HAP-1 (cell line): ENCODE measurements at regions not wholly inside any gene's neighbourhood (a gene's known extent, or its start where the extent isn't known, plus 50 kb on each side); places are given as distances from the start of the nearest gene placed in this dataset.
"Not testable (repeated sequence)": the region's sequence is repeated elsewhere in the genome, so short reads cannot be mapped to it uniquely, and the experiment has no call there.

ENCODE experiments used
- DNase-seq, 2 experiments: peaks; one replicate each; pipeline ENCODE4 v3.0.0-alpha.2; 2016 to 2020; ENCODE audit warnings: low spot score in 2 of 2
- H3K27me3 ChIP-seq: fragments of 250-450 bp; sonication (Bioruptor Pico); 2 replicates; pipeline ENCODE4 v1.5.1; 2020; ENCODE audit warnings: low read depth, mild to moderate bottlenecking, moderate library complexity
- H3K36me3 ChIP-seq: fragments of 250-450 bp; sonication (Bioruptor Pico); replicated peaks from 2 replicates; pipeline ENCODE4 v1.5.1; 2020; ENCODE audit warnings: mild to moderate bottlenecking
- H3K4me1 ChIP-seq: fragments of 250-450 bp; sonication (Bioruptor Pico); 2 replicates; pipeline ENCODE4 v1.5.1; 2020; ENCODE audit warnings: mild to moderate bottlenecking
- H3K4me3 ChIP-seq: fragments of 250-450 bp; sonication (Bioruptor Pico); 2 replicates; pipeline ENCODE4 v1.5.1; 2020; ENCODE audit warnings: mild to moderate bottlenecking, moderate library complexity
- H3K9me3 ChIP-seq: fragments of 250-450 bp; sonication (Bioruptor Pico); 2 replicates; pipeline ENCODE4 v1.5.1; 2020; ENCODE audit warnings: mild to moderate bottlenecking, moderate library complexity
- in situ Hi-C: fragments of 300-500 bp; cut with MboI; formaldehyde crosslinking; loops from 3 replicates; pipeline ENCODE4 v1.14.3; 2020; ENCODE audit warnings: low sequenced_read_pairs, inconsistent platforms, mixed read lengths

- no peak for DNase-seq
- H3K27me3 ChIP-seq = no peaks in the 10 kb centered on the region
- no peaks in the 10 kb centered on the region for H3K4me1 ChIP-seq
- no peaks in the 10 kb centered on the region for H3K9me3 ChIP-seq
- in situ Hi-C loops = no loop called here
- no peak overlapping the region for H3K4me3 ChIP-seq
- no peaks in the 10 kb centered on the region for H3K36me3 ChIP-seq
These were observed 375.6 kb downstream of the OSTF1 start for GRCh38 chr9:75463871-75464270.

- Histone ChIP-seq H3K4me1 (no peaks in the 10 kb centered on the region), H3K4me3 (no peak overlapping the region), H3K27me3 (no peaks in the 10 kb centered on the region), H3K9me3 (no peaks in the 10 kb centered on the region), H3K36me3 (no peaks in the 10 kb centered on the region)
- in situ Hi-C loops = no loop called here
- no peak for DNase-seq
These were observed 376.4 kb downstream of the OSTF1 start for GRCh38 chr9:75464726-75465125.

GRCh38 chr9:75467142-75467541 lies 378.8 kb downstream of the OSTF1 start:
- Histone ChIP-seq H3K9me3 (no peaks in the 10 kb centered on the region), H3K4me3 (no peak overlapping the region), H3K4me1 (peaks cover 3% of the 10 kb centered on the region; the same call in 1 of the 2 replicates), H3K27me3 (no peaks in the 10 kb centered on the region), H3K36me3 (no peaks in the 10 kb centered on the region)
- in situ Hi-C loops = no loop called here
- DNase-seq = no peak

- in situ Hi-C loops = no loop called here
These were observed 383.3 kb downstream of the OSTF1 start for GRCh38 chr9:75471549-75472114.

GRCh38 chr9:75482566-75482965 lies 394.3 kb downstream of the OSTF1 start:
- no peak overlapping the region for H3K4me3 ChIP-seq
- H3K27me3 ChIP-seq = no peaks in the 10 kb centered on the region; the same call in 1 of the 2 replicates
- no peak for DNase-seq
- in situ Hi-C loops = no loop called here
- no peaks in the 10 kb centered on the region for H3K9me3 ChIP-seq
- H3K36me3 ChIP-seq = no peaks in the 10 kb centered on the region
- H3K4me1 ChIP-seq = no peaks in the 10 kb centered on the region

More at GRCh38 chr9:75471549-75472114, 383.3 kb downstream of the OSTF1 start:
- H3K9me3 ChIP-seq = no peaks in the 10 kb centered on the region
- no peaks in the 10 kb centered on the region for H3K36me3 ChIP-seq
- no peak overlapping the region for H3K4me3 ChIP-seq
- peaks cover 5% of the 10 kb centered on the region; the same call in 1 of the 2 replicates for H3K4me1 ChIP-seq
- DNase-seq = no peak
- peaks cover 3% of the 10 kb centered on the region; the same call in 1 of the 2 replicates for H3K27me3 ChIP-seq

- H3K4me3 ChIP-seq = no peak overlapping the region
- DNase-seq = no peak
These were observed 395.3 kb downstream of the OSTF1 start for GRCh38 chr9:75483636-75484035.

GRCh38 chr9:75487856-75488718 lies 399.8 kb downstream of the OSTF1 start:
- no peak for DNase-seq
- Histone ChIP-seq H3K4me1 (no peaks in the 10 kb centered on the region), H3K4me3 (no peak overlapping the region), H3K27me3 (no peaks in the 10 kb centered on the region; the same call in 1 of the 2 replicates), H3K36me3 (no peaks in the 10 kb centered on the region), H3K9me3 (no peaks in the 10 kb centered on the region)
- in situ Hi-C loops = no loop called here

More at GRCh38 chr9:75483636-75484035, 395.3 kb downstream of the OSTF1 start:
- no peaks in the 10 kb centered on the region for H3K4me1 ChIP-seq
- in situ Hi-C loops = no loop called here
- no peaks in the 10 kb centered on the region for H3K36me3 ChIP-seq
- no peaks in the 10 kb centered on the region; the same call in 1 of the 2 replicates for H3K27me3 ChIP-seq
- no peaks in the 10 kb centered on the region for H3K9me3 ChIP-seq

- Histone ChIP-seq H3K9me3 (no peaks in the 10 kb centered on the region), H3K4me1 (no peaks in the 10 kb centered on the region), H3K36me3 (no peaks in the 10 kb centered on the region), H3K27me3 (no peaks in the 10 kb centered on the region; the same call in 1 of the 2 replicates), H3K4me3 (no peak overlapping the region)
- no peak for DNase-seq
- in situ Hi-C loops = no loop called here
These were observed 400.4 kb downstream of the OSTF1 start for GRCh38 chr9:75488719-75489110.

GRCh38 chr9:75490326-75490725 lies 400.1 kb upstream of the PCSK5 start:
- Histone ChIP-seq H3K4me1 (no peaks in the 10 kb centered on the region), H3K36me3 (no peaks in the 10 kb centered on the region), H3K9me3 (no peaks in the 10 kb centered on the region), H3K4me3 (no peak overlapping the region), H3K27me3 (no peaks in the 10 kb centered on the region; the same call in 1 of the 2 replicates)
- no peak for DNase-seq
- in situ Hi-C loops = no loop called here

- H3K9me3 ChIP-seq = no peaks in the 10 kb centered on the region
- H3K27me3 ChIP-seq = no peaks in the 10 kb centered on the region; the same call in 1 of the 2 replicates
- H3K4me1 ChIP-seq = no peaks in the 10 kb centered on the region
- no peak overlapping the region for H3K4me3 ChIP-seq
- in situ Hi-C loops = no loop called here
- no peak for DNase-seq
- H3K36me3 ChIP-seq = no peaks in the 10 kb centered on the region
These were observed 398.9 kb upstream of the PCSK5 start for GRCh38 chr9:75491533-75491932.

- H3K4me3 ChIP-seq = no peak overlapping the region
- H3K9me3 ChIP-seq = no peaks in the 10 kb centered on the region
- in situ Hi-C loops = no loop called here
- no peaks in the 10 kb centered on the region for H3K4me1 ChIP-seq
- H3K36me3 ChIP-seq = no peaks in the 10 kb centered on the region
- no peaks in the 10 kb centered on the region for H3K27me3 ChIP-seq
- no peak for DNase-seq
These were observed 390.7 kb upstream of the PCSK5 start for GRCh38 chr9:75499812-75500211.

- Histone ChIP-seq H3K9me3 (no peaks in the 10 kb centered on the region), H3K27me3 (no peaks in the 10 kb centered on the region), H3K36me3 (no peaks in the 10 kb centered on the region), H3K4me1 (no peaks in the 10 kb centered on the region), H3K4me3 (no peak overlapping the region)
- no peak for DNase-seq
- in situ Hi-C loops = no loop called here
These were observed 390.0 kb upstream of the PCSK5 start for GRCh38 chr9:75500479-75500878.

GRCh38 chr9:75500940-75501339 lies 389.5 kb upstream of the PCSK5 start:
- in situ Hi-C loops = not testable (repeated sequence)

GRCh38 chr9:75504721-75505120 lies 385.8 kb upstream of the PCSK5 start:
- H3K4me1 ChIP-seq = no peaks in the 10 kb centered on the region
- H3K9me3 ChIP-seq = no peaks in the 10 kb centered on the region
- DNase-seq = no peak
- in situ Hi-C loops = no loop called here
- no peak overlapping the region for H3K4me3 ChIP-seq
- no peaks in the 10 kb centered on the region for H3K36me3 ChIP-seq
- H3K27me3 ChIP-seq = no peaks in the 10 kb centered on the region

More at GRCh38 chr9:75500940-75501339, 389.5 kb upstream of the PCSK5 start:
- not testable (repeated sequence) for DNase-seq, H3K4me3 ChIP-seq, H3K27me3 ChIP-seq, H3K9me3 ChIP-seq, H3K4me1 ChIP-seq, H3K36me3 ChIP-seq
